Effector memory CD8-positive, alpha-beta T cell (primary cell): ENCODE measurements at regions not wholly inside any gene's neighbourhood (a gene's known extent, or its start where the extent isn't known, plus 50 kb on each side); places are given as distances from the start of the nearest gene placed in this dataset.
"Not testable (repeated sequence)": the region's sequence is repeated elsewhere in the genome, so short reads cannot be mapped to it uniquely, and the experiment has no call there.

ENCODE experiments used
- ATAC-seq: fragments of 150-1000 bp; cut with Tn5 transposase; replicated peaks from 2 replicates; pipeline ENCODE4 v1.10.0; 2021; ENCODE audit warnings: mild to moderate bottlenecking, moderate library complexity
- DNase-seq, 3 experiments: peaks; one replicate each; pipeline ENCODE4 v3.0.0; 2021
- H3K27ac Mint-ChIP-seq, 2 donors: one replicate each; pipeline ENCODE4 v1.8.0; 2022; ENCODE audit warnings: mild to moderate bottlenecking in 2 of 2, mixed read lengths in 2 of 2, moderate library complexity in 2 of 2
- H3K27me3 Mint-ChIP-seq, 2 donors: one replicate each; pipeline ENCODE4 v1.8.0; 2022; ENCODE audit warnings: mixed read lengths in 2 of 2
- H3K36me3 Mint-ChIP-seq: one replicate; pipeline ENCODE4 v1.8.0; 2022; ENCODE audit warnings: mild to moderate bottlenecking, moderate library complexity, mixed read lengths; ENCODE audit not compliant: insufficient read depth
- H3K4me1 Mint-ChIP-seq, 2 donors: one replicate each; pipeline ENCODE4 v1.8.0; 2022; ENCODE audit warnings: low read depth in 2 of 2, mixed read lengths in 2 of 2
- H3K4me3 Mint-ChIP-seq, 2 donors: one replicate each; pipeline ENCODE4 v1.8.0; 2022; ENCODE audit warnings: mild to moderate bottlenecking in 2 of 2, mixed read lengths in 2 of 2, moderate library complexity in 2 of 2
- H3K9me3 Mint-ChIP-seq, 2 donors: one replicate each; pipeline ENCODE4 v1.8.0; 2022; ENCODE audit warnings: mixed read lengths in 2 of 2

DNA sequence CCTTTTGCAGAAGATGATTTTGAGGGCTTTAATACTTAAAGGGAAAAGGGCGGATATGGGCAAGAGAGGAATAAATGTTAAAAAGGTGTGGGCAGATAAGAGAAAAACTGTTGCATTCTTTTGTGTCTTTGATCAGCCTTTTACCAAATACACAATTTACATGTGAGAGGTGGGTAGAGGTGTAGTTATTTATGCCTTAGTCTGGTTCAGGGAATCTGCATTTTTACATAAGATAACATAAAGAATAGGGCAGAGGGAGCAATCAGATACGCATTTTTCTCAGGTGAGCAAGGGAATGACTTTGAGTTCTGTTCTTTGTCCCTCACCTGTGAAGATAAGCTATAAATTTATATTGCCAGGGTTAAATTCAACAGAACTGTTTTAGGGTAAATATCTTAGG is 708.4 kb upstream of the SLITRK1 start:
- ATAC-seq = no peak
- H3K27me3 Mint-ChIP-seq = no peaks in the 10 kb centered on the region
- no peaks in the 10 kb centered on the region for H3K36me3 Mint-ChIP-seq
- H3K9me3 Mint-ChIP-seq = no peaks in the 10 kb centered on the region
- no peaks in the 10 kb centered on the region for H3K4me1 Mint-ChIP-seq
- H3K4me3 Mint-ChIP-seq = no peak overlapping the region
- no peak for DNase-seq
- no peak overlapping the region for H3K27ac Mint-ChIP-seq

DNA sequence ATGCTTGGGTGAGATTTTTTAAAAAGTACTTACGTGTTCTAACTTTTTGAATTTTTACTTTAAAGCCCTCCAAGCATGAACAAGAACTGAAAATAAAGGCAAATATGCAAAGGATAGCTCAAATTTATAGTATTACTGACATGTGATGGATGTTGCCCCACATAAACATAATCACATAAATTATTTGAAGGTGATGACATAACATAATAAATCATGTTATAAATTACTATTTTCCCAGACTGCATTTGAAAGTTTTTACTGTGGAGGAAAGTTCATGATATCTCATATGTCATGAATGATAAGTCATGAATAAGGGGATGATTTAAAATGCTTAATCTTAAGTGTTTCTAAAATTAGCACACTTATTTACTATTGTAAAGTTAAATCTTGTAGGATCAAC is 705.7 kb upstream of the SLITRK1 start:
- Mint-ChIP-seq H3K9me3 (no peaks in the 10 kb centered on the region), H3K36me3 (no peaks in the 10 kb centered on the region), H3K27me3 (no peaks in the 10 kb centered on the region), H3K4me1 (no peaks in the 10 kb centered on the region), H3K27ac (no peak overlapping the region), H3K4me3 (no peak overlapping the region)
- DNase-seq (no peak), ATAC-seq (no peak)

DNA sequence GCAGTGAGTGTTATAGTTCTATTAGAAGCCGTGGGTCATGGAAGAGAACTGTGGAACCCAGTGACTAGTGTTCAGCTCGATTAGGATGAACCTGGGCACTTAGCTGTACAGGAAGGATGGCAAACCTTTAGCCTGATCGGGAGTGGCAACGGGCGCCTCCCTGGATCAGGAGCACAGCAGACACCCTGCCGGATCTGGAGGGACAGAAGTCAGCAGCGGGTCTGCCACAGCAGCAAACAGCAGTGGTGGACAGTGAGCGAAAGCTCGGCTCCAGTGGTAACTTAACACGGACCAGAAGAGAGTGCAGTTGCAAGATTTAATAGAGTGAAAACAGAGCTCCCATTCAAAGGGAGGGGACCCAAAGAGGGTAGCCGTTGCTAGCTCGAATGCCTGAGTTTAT is 697.6 kb upstream of the SLITRK1 start:
- H3K27ac Mint-ChIP-seq, H3K4me1 Mint-ChIP-seq, H3K27me3 Mint-ChIP-seq, H3K36me3 Mint-ChIP-seq, ATAC-seq, H3K9me3 Mint-ChIP-seq, H3K4me3 Mint-ChIP-seq, DNase-seq: not testable (repeated sequence)

DNA sequence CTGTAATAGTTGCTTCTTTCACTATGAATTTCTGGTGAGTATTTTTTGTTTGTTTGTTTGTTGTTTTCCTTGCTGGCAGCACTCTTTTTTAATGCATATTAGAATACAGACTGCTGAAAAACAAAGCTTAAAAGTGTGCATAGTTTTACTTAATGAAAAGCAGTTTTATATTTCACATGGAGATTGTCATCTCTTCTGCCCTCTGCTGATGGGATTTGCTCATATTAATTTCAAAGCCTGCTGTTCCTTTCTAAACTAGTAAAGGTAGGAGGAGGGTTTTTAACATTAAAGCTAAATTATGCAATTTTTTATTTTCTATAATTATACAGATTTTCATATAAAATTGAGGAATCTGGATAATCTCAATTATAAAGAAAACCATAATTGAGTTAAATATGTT is 692.6 kb upstream of the SLITRK1 start:
- Mint-ChIP-seq H3K9me3 (no peaks in the 10 kb centered on the region), H3K27me3 (no peaks in the 10 kb centered on the region), H3K36me3 (no peaks in the 10 kb centered on the region), H3K4me1 (no peaks in the 10 kb centered on the region), H3K4me3 (no peak overlapping the region), H3K27ac (no peak overlapping the region)
- no peak for ATAC-seq
- DNase-seq = no peak

DNA sequence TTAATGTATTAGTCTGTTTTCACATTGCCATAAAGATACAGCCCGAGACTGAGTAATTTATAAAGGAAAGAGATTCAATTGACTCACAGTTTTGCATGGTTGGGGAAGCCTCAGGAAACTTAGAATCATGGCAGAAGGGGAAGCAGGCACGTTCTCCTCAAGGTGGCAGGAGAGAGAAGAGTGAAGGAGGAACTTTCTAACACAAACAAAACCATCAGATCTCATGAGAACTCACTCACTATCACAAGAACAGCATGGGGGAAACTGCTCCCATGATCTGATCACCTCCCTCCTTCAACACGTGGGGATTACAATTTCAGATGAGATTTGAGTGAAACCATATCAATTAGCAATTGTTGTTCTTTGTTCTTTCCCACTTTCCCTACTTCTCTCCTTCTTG is 689.0 kb upstream of the SLITRK1 start:
- Mint-ChIP-seq H3K4me3 (no peak overlapping the region), H3K36me3 (no peaks in the 10 kb centered on the region), H3K27ac (no peak overlapping the region), H3K27me3 (no peaks in the 10 kb centered on the region), H3K4me1 (no peaks in the 10 kb centered on the region), H3K9me3 (peaks cover 0 to 2% of the 10 kb centered on the region in 2 donors)
- no peak for DNase-seq
- ATAC-seq = no peak

DNA sequence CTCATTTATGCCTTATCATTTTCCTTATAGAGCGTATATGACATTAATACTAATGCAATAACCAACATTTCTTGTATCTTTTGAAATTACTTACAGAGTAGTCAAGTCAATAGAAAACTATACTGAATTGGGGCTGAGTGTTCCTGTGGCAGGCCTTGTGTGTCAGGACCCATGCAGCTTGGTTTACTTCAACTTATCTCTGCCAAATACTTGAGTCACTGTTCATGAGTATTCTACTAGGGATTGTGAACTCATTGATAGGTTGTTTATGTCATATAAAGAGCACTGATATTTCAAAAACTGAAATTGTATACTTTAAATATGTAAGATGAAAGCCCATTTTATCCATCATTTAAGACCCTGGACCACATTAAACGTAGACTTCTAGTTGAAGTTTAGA is 688.6 kb upstream of the SLITRK1 start:
- Mint-ChIP-seq H3K4me3 (no peak overlapping the region), H3K4me1 (no peaks in the 10 kb centered on the region), H3K9me3 (peaks cover 0 to 2% of the 10 kb centered on the region in 2 donors), H3K27ac (no peak overlapping the region), H3K36me3 (no peaks in the 10 kb centered on the region), H3K27me3 (no peaks in the 10 kb centered on the region)
- DNase-seq = no peak
- no peak for ATAC-seq

DNA sequence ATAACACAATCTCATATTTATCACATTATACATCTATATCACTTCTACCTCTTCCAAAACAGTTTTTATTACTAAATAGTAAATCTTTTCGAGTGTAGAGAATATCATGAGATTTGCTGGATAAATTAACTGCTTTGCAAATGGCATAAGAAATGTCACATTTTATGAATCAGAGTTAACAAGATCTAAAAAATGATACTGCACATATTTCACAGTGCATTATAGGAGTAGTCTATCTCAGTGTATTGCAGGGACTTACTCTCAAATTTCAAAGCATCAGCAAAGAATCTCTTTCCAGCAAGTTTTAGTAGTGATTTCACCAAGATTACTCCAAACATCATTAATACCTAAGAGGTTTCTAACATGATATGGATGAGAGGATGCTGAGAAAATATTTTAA is 687.1 kb upstream of the SLITRK1 start:
- H3K36me3 Mint-ChIP-seq = no peaks in the 10 kb centered on the region
- H3K27me3 Mint-ChIP-seq = no peaks in the 10 kb centered on the region
- no peaks in the 10 kb centered on the region for H3K4me1 Mint-ChIP-seq
- peaks cover 0 to 4% of the 10 kb centered on the region in 2 donors for H3K9me3 Mint-ChIP-seq
- H3K4me3 Mint-ChIP-seq = no peak overlapping the region
- no peak for DNase-seq
- H3K27ac Mint-ChIP-seq = no peak overlapping the region
- ATAC-seq = no peak

DNA sequence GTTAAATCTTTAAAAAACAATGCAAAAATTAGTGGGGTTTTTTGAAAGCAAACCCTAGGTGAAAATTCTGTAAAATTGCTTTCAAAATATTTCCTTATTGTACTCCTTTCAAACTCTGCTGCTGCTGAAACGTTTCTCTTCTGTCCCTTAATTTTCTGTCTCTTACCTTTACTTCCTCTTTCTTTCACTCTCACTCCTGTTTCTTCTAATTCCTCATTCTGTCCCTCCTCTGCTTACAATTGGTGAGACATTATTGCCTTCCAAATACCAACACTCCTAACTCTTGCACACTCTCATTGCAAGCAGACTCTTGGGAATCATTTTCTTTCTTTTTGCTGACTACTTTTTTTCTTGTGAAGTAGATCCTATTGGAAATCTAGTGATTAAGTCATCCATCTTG is 685.6 kb upstream of the SLITRK1 start:
- Mint-ChIP-seq H3K27ac (no peak overlapping the region), H3K9me3 (peaks cover 0 to 4% of the 10 kb centered on the region in 2 donors), H3K27me3 (no peaks in the 10 kb centered on the region), H3K4me1 (no peaks in the 10 kb centered on the region), H3K4me3 (no peak overlapping the region), H3K36me3 (no peaks in the 10 kb centered on the region)
- ATAC-seq (no peak), DNase-seq (no peak)

DNA sequence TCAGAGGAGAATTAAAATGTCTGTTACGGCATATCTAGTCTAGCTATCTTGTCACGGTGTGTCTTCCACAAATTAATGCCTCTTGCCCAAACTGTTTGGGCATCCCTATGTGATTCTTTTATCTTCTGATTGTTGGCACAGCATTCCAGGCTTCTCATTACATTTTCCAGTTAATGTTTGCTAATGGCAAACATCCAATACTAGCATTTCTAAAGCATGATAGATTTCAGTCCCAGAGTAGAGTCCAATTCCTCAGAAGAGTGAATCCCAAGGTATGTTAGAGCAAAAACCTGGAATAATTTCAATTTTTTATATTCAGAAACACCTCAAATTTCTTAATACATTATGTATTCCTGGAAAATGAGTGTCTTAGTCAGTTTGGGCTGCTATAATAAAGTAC is 684.5 kb upstream of the SLITRK1 start:
- Mint-ChIP-seq H3K27ac (no peak overlapping the region), H3K36me3 (no peaks in the 10 kb centered on the region), H3K27me3 (no peaks in the 10 kb centered on the region), H3K4me3 (no peak overlapping the region), H3K4me1 (no peaks in the 10 kb centered on the region), H3K9me3 (peaks cover under 1 to 4% of the 10 kb centered on the region in 2 donors)
- DNase-seq (no peak), ATAC-seq (no peak)

DNA sequence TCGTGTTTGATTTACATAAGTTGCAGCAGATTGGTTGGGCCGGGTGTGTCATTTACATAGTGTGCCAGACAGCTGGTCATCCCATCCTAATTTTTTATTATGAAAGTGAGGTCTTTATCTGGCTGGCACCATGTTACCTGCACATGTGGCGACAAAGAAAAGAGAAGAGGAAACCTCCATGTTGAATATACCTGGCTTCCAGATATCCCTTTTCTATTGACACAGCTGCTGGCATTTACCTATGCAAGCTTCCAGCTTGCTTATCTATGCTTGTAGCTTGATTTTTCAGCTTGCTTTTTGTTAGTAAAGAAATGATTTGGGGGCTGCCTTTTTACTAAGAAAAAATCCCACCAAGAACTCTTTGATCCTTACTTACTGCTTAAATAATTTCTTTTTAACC is 681.3 kb upstream of the SLITRK1 start:
- Mint-ChIP-seq H3K4me1 (no peaks in the 10 kb centered on the region), H3K27me3 (no peaks in the 10 kb centered on the region), H3K27ac (no peak overlapping the region), H3K36me3 (no peaks in the 10 kb centered on the region), H3K4me3 (no peak overlapping the region), H3K9me3 (peaks cover 8% of the 10 kb centered on the region in 2 donors)
- no peak for DNase-seq
- no peak for ATAC-seq

DNA sequence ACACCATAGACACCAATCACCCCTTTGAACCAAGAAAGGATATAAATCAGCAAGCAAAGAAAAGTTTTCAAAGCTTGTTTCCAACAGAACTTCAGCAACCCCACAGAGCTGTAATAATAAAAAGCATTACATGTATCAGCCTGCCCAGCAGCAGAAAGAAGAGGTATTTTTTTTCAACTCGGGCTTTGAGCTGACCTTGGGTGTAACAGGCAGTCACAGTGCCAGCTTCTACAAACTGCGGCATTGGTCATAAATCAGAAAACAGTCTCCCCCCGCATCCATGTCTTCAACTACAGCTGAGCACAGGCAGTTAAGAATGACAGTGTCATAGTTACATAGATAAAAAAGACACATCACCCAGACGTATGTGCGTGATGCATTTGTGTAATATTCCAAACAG is 671.0 kb upstream of the SLITRK1 start:
- Mint-ChIP-seq H3K27ac (no peak overlapping the region), H3K36me3 (no peaks in the 10 kb centered on the region), H3K4me1 (no peaks in the 10 kb centered on the region), H3K27me3 (no peaks in the 10 kb centered on the region), H3K4me3 (no peak overlapping the region), H3K9me3 (peaks cover 11 to 15% of the 10 kb centered on the region in 2 donors)
- DNase-seq (no peak), ATAC-seq (no peak)

DNA sequence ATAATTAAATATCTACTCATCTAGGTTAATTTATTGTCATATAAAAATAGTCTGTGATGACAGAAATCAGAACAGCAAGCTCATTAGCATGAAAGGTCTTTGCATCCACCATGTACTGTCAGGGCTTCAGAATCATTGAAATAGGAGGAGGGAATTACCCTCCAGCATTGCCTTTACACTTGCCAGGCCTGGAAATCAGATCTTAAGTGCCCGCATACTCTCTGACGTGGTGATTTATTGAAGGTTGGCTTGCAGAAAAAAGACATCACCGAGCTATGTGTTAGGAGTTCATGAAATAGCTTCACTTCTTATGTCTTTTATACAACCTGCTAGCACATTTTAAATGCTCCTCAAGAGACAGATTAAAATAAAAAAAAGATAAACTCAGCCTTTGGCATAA is 661.7 kb upstream of the SLITRK1 start:
- ATAC-seq (no peak), DNase-seq (no peak)
- no peaks in the 10 kb centered on the region for H3K36me3 Mint-ChIP-seq
- H3K4me1 Mint-ChIP-seq = no peaks in the 10 kb centered on the region
- no peak overlapping the region for H3K27ac Mint-ChIP-seq
- no peaks in the 10 kb centered on the region for H3K9me3 Mint-ChIP-seq
- no peak overlapping the region for H3K4me3 Mint-ChIP-seq
- H3K27me3 Mint-ChIP-seq = no peaks in the 10 kb centered on the region

DNA sequence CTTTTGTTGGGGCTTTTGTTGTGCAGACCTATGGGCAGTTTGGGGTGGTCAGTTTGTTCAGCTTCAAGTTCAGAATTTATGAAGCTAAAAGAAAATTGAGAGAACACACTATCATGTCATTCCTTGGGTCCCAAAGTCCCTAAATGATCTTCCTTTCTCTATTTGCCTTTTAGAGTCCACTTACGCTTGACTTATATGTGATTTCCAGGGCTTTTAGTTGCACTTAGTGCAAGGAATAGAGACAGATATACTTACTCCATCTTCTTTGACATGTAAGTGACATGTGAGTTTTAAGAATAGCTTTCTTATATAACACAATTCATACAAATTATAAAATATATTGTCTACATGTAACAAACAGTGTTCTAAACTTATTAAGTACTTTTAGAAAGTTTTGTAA is 660.1 kb upstream of the SLITRK1 start:
- ATAC-seq = no peak

DNA sequence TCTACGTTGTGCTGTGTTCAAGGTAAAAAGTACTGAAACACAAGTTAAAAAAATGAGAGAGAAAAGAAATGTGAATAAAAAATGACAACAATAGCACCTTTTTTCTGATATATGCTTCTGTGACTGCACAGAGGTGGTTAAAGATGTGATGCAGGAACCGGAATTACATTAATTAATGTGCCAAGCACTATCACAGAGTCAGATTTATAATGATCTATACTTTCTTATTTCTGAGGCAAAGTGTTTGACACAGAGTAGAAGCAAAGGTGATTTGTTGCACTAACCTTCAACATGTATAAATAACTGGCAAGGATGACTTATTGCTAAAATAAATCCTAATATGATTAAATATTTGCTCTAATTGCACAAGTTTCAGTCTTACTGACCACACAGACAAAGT is 654.6 kb upstream of the SLITRK1 start:
- H3K9me3 Mint-ChIP-seq = peaks cover 0 to 2% of the 10 kb centered on the region in 2 donors
- no peaks in the 10 kb centered on the region for H3K4me1 Mint-ChIP-seq
- H3K27me3 Mint-ChIP-seq = no peaks in the 10 kb centered on the region
- H3K4me3 Mint-ChIP-seq = no peak overlapping the region
- no peak for DNase-seq
- no peak for ATAC-seq
- no peak overlapping the region for H3K27ac Mint-ChIP-seq
- no peaks in the 10 kb centered on the region for H3K36me3 Mint-ChIP-seq

More for the DNA sequence above, 660.1 kb upstream of the SLITRK1 start:
- no peak for DNase-seq
- no peaks in the 10 kb centered on the region for H3K36me3 Mint-ChIP-seq
- H3K4me1 Mint-ChIP-seq = no peaks in the 10 kb centered on the region
- H3K4me3 Mint-ChIP-seq = no peak overlapping the region
- no peak overlapping the region for H3K27ac Mint-ChIP-seq
- no peaks in the 10 kb centered on the region for H3K9me3 Mint-ChIP-seq
- H3K27me3 Mint-ChIP-seq = no peaks in the 10 kb centered on the region

DNA sequence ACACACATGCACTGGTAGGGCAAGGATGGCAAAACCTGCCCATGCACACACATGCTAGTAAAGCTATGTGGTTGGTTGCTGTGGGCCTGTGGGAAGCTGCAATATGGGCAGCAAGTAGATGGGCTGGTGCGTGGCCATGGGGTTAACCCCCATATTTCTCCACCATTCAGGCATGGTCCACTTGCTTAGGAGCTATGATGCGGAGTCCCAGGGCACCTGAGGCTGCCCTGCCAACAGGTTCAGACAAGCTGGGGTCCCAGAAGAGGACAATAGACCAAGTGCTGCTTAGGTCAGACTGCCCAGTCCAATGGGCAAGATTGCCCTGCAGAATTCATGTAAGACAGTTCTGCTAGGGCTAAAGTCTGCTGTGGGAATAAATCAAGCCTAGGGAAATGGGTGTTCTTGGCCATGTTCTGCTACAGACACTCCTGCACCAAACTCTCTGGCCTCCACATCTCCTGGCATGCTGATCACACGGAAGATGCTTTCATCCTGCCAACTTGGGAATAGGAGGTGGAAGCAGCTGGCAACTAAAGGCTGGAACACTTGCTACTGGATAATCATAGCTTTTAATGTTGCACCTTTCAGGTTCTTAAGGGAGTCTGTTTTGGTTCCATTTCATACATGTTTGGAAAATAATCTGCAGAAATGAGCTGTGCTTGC is 646.3 kb upstream of the SLITRK1 start:
- no peak overlapping the region for H3K27ac Mint-ChIP-seq
- no peaks in the 10 kb centered on the region for H3K36me3 Mint-ChIP-seq
- DNase-seq = no peak
- no peaks in the 10 kb centered on the region for H3K27me3 Mint-ChIP-seq
- no peaks in the 10 kb centered on the region for H3K4me1 Mint-ChIP-seq
- H3K4me3 Mint-ChIP-seq = no peak overlapping the region
- peaks cover 0 to 6% of the 10 kb centered on the region in 2 donors for H3K9me3 Mint-ChIP-seq
- no peak for ATAC-seq
